Stomach (tissue), 4 donors: ENCODE measurements at regions not wholly inside any gene's neighbourhood (a gene's known extent, or its start where the extent isn't known, plus 50 kb on each side); places are given as distances from the start of the nearest gene placed in this dataset.

Experiments used
- CTCF ChIP-seq, 7 experiments: fragments of 450-650 bp in 4 of 7; fragments of 200-600 bp in 3 of 7; sonication (generic) in 3 of 7; IDR thresholded peaks; one replicate each; pipeline ENCODE4 v1.5.1; 2016 to 2019; ENCODE audit warnings: antibody characterized with exemption in 7 of 7, control low read depth in 2 of 7, mild to moderate bottlenecking in 1 of 7
- EP300 ChIP-seq: sonication (generic); formaldehyde crosslinking; IDR thresholded peaks from one replicate; pipeline ENCODE4 v1.6.1; 2017; ENCODE audit warnings: antibody characterized with exemption
- POLR2A ChIP-seq, 4 donors: fragments of 450-650 bp; IDR thresholded peaks; one replicate each; pipeline ENCODE4 v1.6.1; 2016; ENCODE audit warnings: antibody characterized with exemption in 4 of 4, control low read depth in 2 of 4, mild to moderate bottlenecking in 1 of 4, moderate library complexity in 1 of 4
- POLR2AphosphoS5 ChIP-seq, 3 donors: sonication (generic); formaldehyde crosslinking; IDR thresholded peaks; one replicate each; pipeline ENCODE4 v1.6.1; 2016; ENCODE audit warnings: antibody characterized with exemption in 3 of 3

- TF ChIP-seq POLR2AphosphoS5 (IDR thresholded peaks at IDR 0.05) (no peak), CTCF (IDR thresholded peaks at IDR 0.05) (no peak), POLR2A (IDR thresholded peaks at IDR 0.05) (no peak), EP300 (no peak)
Measured at GRCh38 chr6:747028-747427, 54.1 kb upstream of the EXOC2 start.
